ENCODE measurements at regions not wholly inside any gene's neighbourhood (a gene's known extent, or its start where the extent isn't known, plus 50 kb on each side); places are given as distances from the start of the nearest gene placed in this dataset.
A peak's percentile ranks its signal among the peaks of the same experiment; 100 is the strongest.

- peaks cover 2% of the 10 kb centered on the region for H3K9me3 Mint-ChIP-seq
- H3K27me3 Mint-ChIP-seq (ENCODE audit: low read depth): peaks cover 3% of the 10 kb centered on the region
Observed at GRCh38 chrX:51798701-51799100, 55.5 kb downstream of the GSPT2 start.

GRCh38 chrX:51802917-51803688 lies 59.9 kb downstream of the GSPT2 start:
- H3K27me3 Mint-ChIP-seq (ENCODE audit: low read depth): no peaks in the 10 kb centered on the region
- no peaks in the 10 kb centered on the region for H3K9me3 Mint-ChIP-seq
- H3K36me3 Mint-ChIP-seq (ENCODE audit: insufficient read depth): peaks cover 3% of the 10 kb centered on the region
- DNase-seq: peak; percentile 44
- H3K4me1 Mint-ChIP-seq (ENCODE audit: low read depth): peaks cover 25% of the 10 kb centered on the region
- H3K4me3 Mint-ChIP-seq: peak overlapping the region; percentile 99
- ATAC-seq: peak; percentile 88

More at GRCh38 chrX:51798701-51799100, 55.5 kb downstream of the GSPT2 start:
- Mint-ChIP-seq H3K36me3 (ENCODE audit: insufficient read depth) (no peaks in the 10 kb centered on the region), H3K4me3 (no peak overlapping the region), H3K4me1 (ENCODE audit: low read depth) (peaks cover 8% of the 10 kb centered on the region)
- no peak for DNase-seq
- no peak for ATAC-seq

- ATAC-seq (no peak), DNase-seq (no peak)
- Mint-ChIP-seq H3K36me3 (ENCODE audit: insufficient read depth) (peaks cover 3% of the 10 kb centered on the region), H3K9me3 (no peaks in the 10 kb centered on the region), H3K4me3 (peak overlapping the region; percentile 99), H3K27me3 (ENCODE audit: low read depth) (no peaks in the 10 kb centered on the region), H3K4me1 (ENCODE audit: low read depth) (peaks cover 25% of the 10 kb centered on the region)
Observed at GRCh38 chrX:51803833-51804232, 60.6 kb downstream of the GSPT2 start.

GRCh38 chrX:51804741-51805140 lies 61.5 kb downstream of the GSPT2 start:
- DNase-seq: no peak
- Mint-ChIP-seq H3K27me3 (ENCODE audit: low read depth) (no peaks in the 10 kb centered on the region), H3K4me1 (ENCODE audit: low read depth) (peaks cover 25% of the 10 kb centered on the region), H3K36me3 (ENCODE audit: insufficient read depth) (peaks cover 3% of the 10 kb centered on the region), H3K9me3 (no peaks in the 10 kb centered on the region), H3K4me3 (no peak overlapping the region)
- ATAC-seq: no peak

GRCh38 chrX:51813886-51814460 lies 70.7 kb downstream of the GSPT2 start:
- ATAC-seq: no peak
- no peaks in the 10 kb centered on the region for H3K27me3 Mint-ChIP-seq (ENCODE audit: low read depth)

GRCh38 chrX:51824061-51824460 lies 69.4 kb upstream of the MAGED1 start:
- H3K36me3 Mint-ChIP-seq (ENCODE audit: insufficient read depth): peaks cover 6% of the 10 kb centered on the region
- H3K4me1 Mint-ChIP-seq (ENCODE audit: low read depth): peaks cover 47% of the 10 kb centered on the region
- H3K9me3 Mint-ChIP-seq: no peaks in the 10 kb centered on the region
- ATAC-seq: no peak
- no peak for DNase-seq
- no peaks in the 10 kb centered on the region for H3K27me3 Mint-ChIP-seq (ENCODE audit: low read depth)
- no peak overlapping the region for H3K4me3 Mint-ChIP-seq

More at GRCh38 chrX:51813886-51814460, 70.7 kb downstream of the GSPT2 start:
- Mint-ChIP-seq H3K4me1 (ENCODE audit: low read depth) (peaks cover 22% of the 10 kb centered on the region), H3K4me3 (no peak overlapping the region), H3K36me3 (ENCODE audit: insufficient read depth) (peaks cover 19% of the 10 kb centered on the region), H3K9me3 (no peaks in the 10 kb centered on the region)
- DNase-seq: no peak

GRCh38 chrX:51825436-51825835 lies 68.0 kb upstream of the MAGED1 start:
- Mint-ChIP-seq H3K9me3 (no peaks in the 10 kb centered on the region), H3K4me3 (no peak overlapping the region), H3K36me3 (ENCODE audit: insufficient read depth) (peaks cover 9% of the 10 kb centered on the region), H3K4me1 (ENCODE audit: low read depth) (peaks cover 44% of the 10 kb centered on the region), H3K27me3 (ENCODE audit: low read depth) (no peaks in the 10 kb centered on the region)
- DNase-seq: no peak
- no peak for ATAC-seq

- H3K4me1 Mint-ChIP-seq (ENCODE audit: low read depth): peaks cover 11% of the 10 kb centered on the region
- no peaks in the 10 kb centered on the region for H3K27me3 Mint-ChIP-seq (ENCODE audit: low read depth)
- peaks cover 13% of the 10 kb centered on the region for H3K36me3 Mint-ChIP-seq (ENCODE audit: insufficient read depth)
- no peaks in the 10 kb centered on the region for H3K9me3 Mint-ChIP-seq
- DNase-seq (no peak), ATAC-seq (no peak)
- no peak overlapping the region for H3K4me3 Mint-ChIP-seq
Observed at GRCh38 chrX:51834076-51834475, 59.3 kb upstream of the MAGED1 start.

- Mint-ChIP-seq H3K9me3 (no peaks in the 10 kb centered on the region), H3K27me3 (ENCODE audit: low read depth) (no peaks in the 10 kb centered on the region), H3K4me1 (ENCODE audit: low read depth) (peaks cover 11% of the 10 kb centered on the region), H3K36me3 (ENCODE audit: insufficient read depth) (peaks cover 10% of the 10 kb centered on the region), H3K4me3 (no peak overlapping the region)
- DNase-seq (no peak), ATAC-seq (no peak)
Observed at GRCh38 chrX:51836823-51837222, 56.6 kb upstream of the MAGED1 start.

GRCh38 chrX:51837451-51837850 lies 56.0 kb upstream of the MAGED1 start:
- ATAC-seq (no peak), DNase-seq (no peak)
- Mint-ChIP-seq H3K27me3 (ENCODE audit: low read depth) (no peaks in the 10 kb centered on the region), H3K4me1 (ENCODE audit: low read depth) (peaks cover 10% of the 10 kb centered on the region), H3K4me3 (no peak overlapping the region), H3K9me3 (no peaks in the 10 kb centered on the region), H3K36me3 (ENCODE audit: insufficient read depth) (peaks cover 10% of the 10 kb centered on the region)

GRCh38 chrX:51837921-51838320 lies 55.5 kb upstream of the MAGED1 start:
- no peak overlapping the region for H3K4me3 Mint-ChIP-seq
- no peaks in the 10 kb centered on the region for H3K9me3 Mint-ChIP-seq

More at GRCh38 chrX:51837921-51838320, 55.5 kb upstream of the MAGED1 start:
- ATAC-seq: no peak
- Mint-ChIP-seq H3K4me1 (ENCODE audit: low read depth) (peaks cover 8% of the 10 kb centered on the region), H3K36me3 (ENCODE audit: insufficient read depth) (peaks cover 9% of the 10 kb centered on the region), H3K27me3 (ENCODE audit: low read depth) (no peaks in the 10 kb centered on the region)
- no peak for DNase-seq

All from activated T-cell treated with anti-CD3 and anti-CD28 coated beads, Interleukin-2, amount 50 U/mL, for 4 hours (primary cell).